Smooth muscle cell (in vitro differentiated cells): ENCODE measurements at regions not wholly inside any gene's neighbourhood (a gene's known extent, or its start where the extent isn't known, plus 50 kb on each side); places are given as distances from the start of the nearest gene placed in this dataset.

Experiments
- DNase-seq: peaks from one replicate; lab custom pipeline; 2025; ENCODE audit not compliant: unreplicated experiment; lab: John Stamatoyannopoulos, UW
- H2AFZ ChIP-seq: fragments of 200-600 bp; sonication (generic); 2 replicates; pipeline ENCODE4 v1.6.0; 2016; ENCODE audit warnings: antibody characterized with exemption, low read depth, mild to moderate bottlenecking
- H3F3A ChIP-seq: fragments of 200-600 bp; sonication (generic); 2 replicates; pipeline ENCODE4 v1.6.0; 2017; ENCODE audit warnings: antibody characterized with exemption, low read depth
- H3K27ac ChIP-seq: fragments of 200-600 bp; sonication (generic); 2 replicates; pipeline ENCODE4 v1.5.1; 2016; ENCODE audit warnings: low read depth, mild to moderate bottlenecking
- H3K27me3 ChIP-seq: fragments of 200-600 bp; sonication (generic); 2 replicates; pipeline ENCODE4 v1.6.1; 2016; ENCODE audit warnings: low read depth, mild to moderate bottlenecking
- H3K36me3 ChIP-seq: fragments of 200-600 bp; sonication (generic); 2 replicates; pipeline ENCODE4 v1.5.1; 2016; ENCODE audit warnings: low read depth
- H3K4me1 ChIP-seq: fragments of 200-600 bp; sonication (generic); 2 replicates; pipeline ENCODE4 v1.5.1; 2016; ENCODE audit warnings: low read depth
- H3K4me2 ChIP-seq: fragments of 200-600 bp; sonication (generic); 2 replicates; pipeline ENCODE4 v1.6.0; 2016; ENCODE audit warnings: mild to moderate bottlenecking
- H3K4me3 ChIP-seq: fragments of 200-600 bp; sonication (generic); 2 replicates; pipeline ENCODE4 v1.5.1; 2016; ENCODE audit warnings: mild to moderate bottlenecking
- H3K79me2 ChIP-seq: fragments of 200-600 bp; sonication (generic); 2 replicates; pipeline ENCODE4 v1.6.0; 2016; ENCODE audit warnings: low read depth, mild to moderate bottlenecking
- H3K9ac ChIP-seq: fragments of 200-600 bp; sonication (generic); 2 replicates; pipeline ENCODE4 v1.6.0; 2016; ENCODE audit warnings: low read depth
- H3K9me3 ChIP-seq: fragments of 200-600 bp; sonication (generic); replicated peaks from 2 replicates; pipeline ENCODE4 v1.5.1; 2016; ENCODE audit warnings: low read depth
- H4K20me1 ChIP-seq: fragments of 200-600 bp; sonication (generic); 2 replicates; pipeline ENCODE4 v1.6.0; 2016; ENCODE audit warnings: low read depth
- WGBS: methylation state at CpG from one replicate; pipeline ENCODE4 v1.1.7; 2016; ENCODE audit warnings: low lambda C conversion rate; 5-methylcytosine and 5-hydroxymethylcytosine counted together
- TF ChIP-seq, protein P1 (sequence below): fragments of 200-600 bp; sonication (generic); IDR thresholded peaks from 2 replicates; pipeline ENCODE4 v1.5.1; 2017; ENCODE audit warnings: borderline replicate concordance, mild to moderate bottlenecking, antibody characterized with exemption; ENCODE audit not compliant: insufficient read depth, poor library complexity, severe bottlenecking

DNA sequence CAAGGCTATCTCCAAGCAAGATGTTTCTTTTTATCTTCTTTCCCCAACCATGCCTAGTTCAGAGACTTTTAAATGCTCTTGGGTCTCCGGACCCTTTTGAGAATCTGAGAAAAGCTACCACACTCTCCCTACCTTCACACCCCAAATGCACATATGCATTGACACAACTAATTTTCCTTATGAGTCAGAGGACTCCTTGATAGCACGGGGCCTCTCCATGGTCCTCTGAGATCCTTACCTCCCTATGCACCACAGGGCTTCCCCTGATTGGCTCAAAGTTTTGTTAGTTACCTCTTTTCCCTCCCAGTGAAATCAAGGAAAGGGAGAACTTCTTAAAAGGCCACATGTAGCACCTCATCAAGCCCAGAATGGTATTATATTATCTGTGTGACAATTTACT, 86.8 kb upstream of the ATP6AP2 start:
- Histone ChIP-seq H3K4me3 (no peak overlapping the region), H3K36me3 (no peaks in the 10 kb centered on the region), H3F3A (no peaks in the 10 kb centered on the region), H3K9me3 (peaks cover 6% of the 10 kb centered on the region), H3K9ac (no peak overlapping the region), H3K79me2 (no peaks in the 10 kb centered on the region), H3K27me3 (no peaks in the 10 kb centered on the region), H4K20me1 (no peaks in the 10 kb centered on the region), H2AFZ (no peak overlapping the region), H3K4me1 (no peaks in the 10 kb centered on the region), H3K4me2 (no peak overlapping the region), H3K27ac (no peak overlapping the region)
- WGBS = 65% methylated on average over 2 of the region's 2 CpGs
- TF ChIP-seq, protein P1, sequence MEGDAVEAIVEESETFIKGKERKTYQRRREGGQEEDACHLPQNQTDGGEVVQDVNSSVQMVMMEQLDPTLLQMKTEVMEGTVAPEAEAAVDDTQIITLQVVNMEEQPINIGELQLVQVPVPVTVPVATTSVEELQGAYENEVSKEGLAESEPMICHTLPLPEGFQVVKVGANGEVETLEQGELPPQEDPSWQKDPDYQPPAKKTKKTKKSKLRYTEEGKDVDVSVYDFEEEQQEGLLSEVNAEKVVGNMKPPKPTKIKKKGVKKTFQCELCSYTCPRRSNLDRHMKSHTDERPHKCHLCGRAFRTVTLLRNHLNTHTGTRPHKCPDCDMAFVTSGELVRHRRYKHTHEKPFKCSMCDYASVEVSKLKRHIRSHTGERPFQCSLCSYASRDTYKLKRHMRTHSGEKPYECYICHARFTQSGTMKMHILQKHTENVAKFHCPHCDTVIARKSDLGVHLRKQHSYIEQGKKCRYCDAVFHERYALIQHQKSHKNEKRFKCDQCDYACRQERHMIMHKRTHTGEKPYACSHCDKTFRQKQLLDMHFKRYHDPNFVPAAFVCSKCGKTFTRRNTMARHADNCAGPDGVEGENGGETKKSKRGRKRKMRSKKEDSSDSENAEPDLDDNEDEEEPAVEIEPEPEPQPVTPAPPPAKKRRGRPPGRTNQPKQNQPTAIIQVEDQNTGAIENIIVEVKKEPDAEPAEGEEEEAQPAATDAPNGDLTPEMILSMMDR = no peak
- DNase-seq = no peak

DNA sequence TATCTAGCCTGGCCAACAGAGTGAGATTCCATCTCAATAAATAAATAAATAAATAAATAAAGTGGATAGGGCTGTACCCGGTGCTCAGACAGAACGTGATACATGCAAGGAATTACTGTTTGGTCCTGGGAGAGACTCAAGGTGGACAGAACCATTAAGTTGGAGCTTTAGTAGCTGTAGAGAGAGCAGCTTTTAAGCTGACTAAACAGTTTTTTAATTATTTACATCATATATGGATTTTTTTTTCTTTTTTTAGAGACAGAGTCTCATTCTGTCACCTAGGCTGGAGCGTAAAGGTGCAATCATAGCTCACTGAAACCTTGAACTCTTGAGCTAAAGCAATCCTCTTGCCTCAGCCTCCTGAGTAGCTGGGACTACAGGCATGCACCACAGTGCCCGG, 92.5 kb upstream of the ATP6AP2 start:
- no peaks in the 10 kb centered on the region for H3K27me3 ChIP-seq
- DNase-seq = no peak
- no peaks in the 10 kb centered on the region for H3F3A ChIP-seq
- 98% methylated on average over 4 of the region's 4 CpGs for WGBS
- no peak overlapping the region for H3K9ac ChIP-seq
- H3K4me3 ChIP-seq = no peak overlapping the region
- H3K9me3 ChIP-seq = no peaks in the 10 kb centered on the region
- TF ChIP-seq, protein P1 = no peak
- no peaks in the 10 kb centered on the region for H4K20me1 ChIP-seq
- no peak overlapping the region for H2AFZ ChIP-seq
- H3K36me3 ChIP-seq = no peaks in the 10 kb centered on the region
- H3K27ac ChIP-seq = no peak overlapping the region
- peaks cover 3% of the 10 kb centered on the region for H3K4me1 ChIP-seq
- no peaks in the 10 kb centered on the region for H3K79me2 ChIP-seq
- H3K4me2 ChIP-seq = no peak overlapping the region

DNA sequence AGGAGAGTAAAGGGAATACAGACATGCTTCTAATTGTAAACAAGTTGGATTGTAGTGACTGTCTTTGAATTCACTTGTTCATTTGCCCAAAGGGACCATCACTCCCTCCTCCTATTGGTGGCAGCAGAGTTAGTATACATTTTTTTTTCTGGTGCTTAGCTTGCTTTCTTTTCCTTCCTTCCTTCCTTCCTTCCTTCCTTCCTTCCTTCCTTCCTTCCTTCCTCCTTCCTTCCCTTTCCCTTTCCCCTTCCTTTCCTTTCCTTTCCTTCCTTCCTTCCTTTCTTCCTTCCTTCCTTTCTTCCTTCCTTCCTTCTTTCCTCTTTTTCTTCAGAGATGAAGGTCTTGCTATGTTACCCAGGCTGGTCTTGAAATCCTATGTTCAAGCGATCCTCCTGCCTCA, 94.8 kb upstream of the ATP6AP2 start:
- H3K9me3 ChIP-seq = no peaks in the 10 kb centered on the region

More for the DNA sequence above, 94.8 kb upstream of the ATP6AP2 start:
- Histone ChIP-seq H3K27me3 (no peaks in the 10 kb centered on the region), H3F3A (no peaks in the 10 kb centered on the region), H2AFZ (no peak overlapping the region), H3K79me2 (no peaks in the 10 kb centered on the region), H3K36me3 (no peaks in the 10 kb centered on the region), H3K27ac (no peak overlapping the region), H3K4me3 (no peak overlapping the region), H3K9ac (no peak overlapping the region), H3K4me2 (no peak overlapping the region), H4K20me1 (no peaks in the 10 kb centered on the region), H3K4me1 (peaks cover 3% of the 10 kb centered on the region)
- 76% methylated on average over 1 of the region's 1 CpG for WGBS
- TF ChIP-seq, protein P1 = no peak
- no peak for DNase-seq
